ENCODE measurements at regions not wholly inside any gene's neighbourhood (a gene's known extent, or its start where the extent isn't known, plus 50 kb on each side); places are given as distances from the start of the nearest gene placed in this dataset.
"Not testable (repeated sequence)": the region's sequence is repeated elsewhere in the genome, so short reads cannot be mapped to it uniquely, and the experiment has no call there.

GRCh38 chr2:3108710-3109702 is 268.6 kb downstream of the EIPR1 start:
- Mint-ChIP-seq H3K27me3 (no peaks in the 10 kb centered on the region), H3K4me3 (no peak overlapping the region), H3K9me3 (no peaks in the 10 kb centered on the region), H3K27ac (no peak overlapping the region), H3K36me3 (ENCODE audit: low read depth) (no peaks in the 10 kb centered on the region), H3K4me1 (no peaks in the 10 kb centered on the region)
- ATAC-seq (replicated peaks), result no peak

GRCh38 chr2:3108105-3108504 is 269.5 kb downstream of the EIPR1 start:
- Mint-ChIP-seq H3K4me3 (no peak overlapping the region), H3K27ac (no peak overlapping the region), H3K36me3 (ENCODE audit: low read depth) (no peaks in the 10 kb centered on the region), H3K9me3 (no peaks in the 10 kb centered on the region), H3K27me3 (no peaks in the 10 kb centered on the region), H3K4me1 (no peaks in the 10 kb centered on the region)
- no peak for ATAC-seq (replicated peaks)

GRCh38 chr2:3107567-3107966 is 270.1 kb downstream of the EIPR1 start:
- no peaks in the 10 kb centered on the region for H3K9me3 Mint-ChIP-seq
- H3K27ac Mint-ChIP-seq, result no peak overlapping the region
- H3K4me3 Mint-ChIP-seq, result no peak overlapping the region
- H3K4me1 Mint-ChIP-seq, result no peaks in the 10 kb centered on the region
- ATAC-seq (replicated peaks), result no peak
- H3K36me3 Mint-ChIP-seq (ENCODE audit: low read depth), result no peaks in the 10 kb centered on the region
- no peaks in the 10 kb centered on the region for H3K27me3 Mint-ChIP-seq

GRCh38 chr2:3105814-3106569 is 271.6 kb downstream of the EIPR1 start:
- Mint-ChIP-seq H3K4me3 (no peak overlapping the region), H3K4me1 (no peaks in the 10 kb centered on the region), H3K36me3 (ENCODE audit: low read depth) (no peaks in the 10 kb centered on the region), H3K27ac (no peak overlapping the region), H3K27me3 (no peaks in the 10 kb centered on the region), H3K9me3 (no peaks in the 10 kb centered on the region)
- no peak for ATAC-seq (replicated peaks)

- H3K4me1 Mint-ChIP-seq; H3K9me3 Mint-ChIP-seq; H3K36me3 Mint-ChIP-seq (ENCODE audit: low read depth); H3K27ac Mint-ChIP-seq; H3K27me3 Mint-ChIP-seq; ATAC-seq (replicated peaks); H3K4me3 Mint-ChIP-seq: not testable (repeated sequence)
Measured at GRCh38 chr2:3104958-3105813, 272.4 kb downstream of the EIPR1 start.

GRCh38 chr2:3104261-3104660 is 273.4 kb downstream of the EIPR1 start:
- H3K9me3 Mint-ChIP-seq, result no peaks in the 10 kb centered on the region
- ATAC-seq (replicated peaks), result no peak
- H3K4me1 Mint-ChIP-seq, result no peaks in the 10 kb centered on the region
- H3K36me3 Mint-ChIP-seq (ENCODE audit: low read depth), result no peaks in the 10 kb centered on the region
- no peaks in the 10 kb centered on the region for H3K27me3 Mint-ChIP-seq
- H3K27ac Mint-ChIP-seq, result no peak overlapping the region
- no peak overlapping the region for H3K4me3 Mint-ChIP-seq

GRCh38 chr2:3102922-3103569 is 274.6 kb downstream of the EIPR1 start:
- Mint-ChIP-seq H3K36me3 (ENCODE audit: low read depth) (no peaks in the 10 kb centered on the region), H3K4me1 (no peaks in the 10 kb centered on the region), H3K27ac (no peak overlapping the region), H3K27me3 (no peaks in the 10 kb centered on the region), H3K4me3 (no peak overlapping the region), H3K9me3 (no peaks in the 10 kb centered on the region)
- ATAC-seq (replicated peaks), result no peak

- H3K4me1 Mint-ChIP-seq, result no peaks in the 10 kb centered on the region
- no peak overlapping the region for H3K27ac Mint-ChIP-seq
- no peak for ATAC-seq (replicated peaks)
- H3K9me3 Mint-ChIP-seq, result no peaks in the 10 kb centered on the region
- H3K27me3 Mint-ChIP-seq, result peaks cover 5% of the 10 kb centered on the region
- H3K36me3 Mint-ChIP-seq (ENCODE audit: low read depth), result no peaks in the 10 kb centered on the region
- H3K4me3 Mint-ChIP-seq, result no peak overlapping the region
Measured at GRCh38 chr2:3102081-3102921, 275.3 kb downstream of the EIPR1 start.

- Mint-ChIP-seq H3K4me3 (no peak overlapping the region), H3K36me3 (ENCODE audit: low read depth) (no peaks in the 10 kb centered on the region), H3K9me3 (no peaks in the 10 kb centered on the region), H3K27ac (no peak overlapping the region), H3K27me3 (peaks cover 5% of the 10 kb centered on the region), H3K4me1 (no peaks in the 10 kb centered on the region)
- no peak for ATAC-seq (replicated peaks)
Measured at GRCh38 chr2:3101016-3101942, 276.3 kb downstream of the EIPR1 start.

GRCh38 chr2:3100386-3100785 is 277.2 kb downstream of the EIPR1 start:
- Mint-ChIP-seq H3K27ac (no peak overlapping the region), H3K27me3 (peaks cover 5% of the 10 kb centered on the region), H3K4me3 (no peak overlapping the region), H3K36me3 (ENCODE audit: low read depth) (no peaks in the 10 kb centered on the region), H3K4me1 (no peaks in the 10 kb centered on the region), H3K9me3 (no peaks in the 10 kb centered on the region)
- ATAC-seq (replicated peaks), result no peak

GRCh38 chr2:3099860-3100234 is 277.8 kb downstream of the EIPR1 start:
- Mint-ChIP-seq H3K4me3 (no peak overlapping the region), H3K4me1 (no peaks in the 10 kb centered on the region), H3K36me3 (ENCODE audit: low read depth) (no peaks in the 10 kb centered on the region), H3K27me3 (peaks cover 5% of the 10 kb centered on the region), H3K9me3 (no peaks in the 10 kb centered on the region), H3K27ac (no peak overlapping the region)
- no peak for ATAC-seq (replicated peaks)

GRCh38 chr2:3099145-3099859 is 278.3 kb downstream of the EIPR1 start:
- Mint-ChIP-seq H3K4me1 (no peaks in the 10 kb centered on the region), H3K27ac (no peak overlapping the region), H3K27me3 (peaks cover 5% of the 10 kb centered on the region), H3K4me3 (no peak overlapping the region), H3K9me3 (no peaks in the 10 kb centered on the region), H3K36me3 (ENCODE audit: low read depth) (no peaks in the 10 kb centered on the region)
- ATAC-seq (replicated peaks), result no peak

All from activated T-helper 17 cell treated with anti-CD3 and anti-CD28 coated beads, Interleukin-2, amount 50 U/mL, for 72 hours (primary cell).